Natural killer cell (primary cell): ENCODE measurements at regions not wholly inside any gene's neighbourhood (a gene's known extent, or its start where the extent isn't known, plus 50 kb on each side); places are given as distances from the start of the nearest gene placed in this dataset.
"Not testable (repeated sequence)": the region's sequence is repeated elsewhere in the genome, so short reads cannot be mapped to it uniquely, and the experiment has no call there.

Experiments used
- ATAC-seq, 3 donors: fragments of 150-1000 bp in 2 of 3; fragments of 200-7000 bp in 1 of 3; cut with Tn5 transposase; 1 replicate in 1 of 3; 2 replicates in 2 of 3; pipeline ENCODE4 v1.10.0; 2021; ENCODE audit warnings: mild to moderate bottlenecking in 2 of 3, moderate library complexity in 2 of 3
- DNase-seq, 2 donors: peaks; one replicate each; pipeline versions ENCODE4 v3.0.0 to v3.0.0-alpha.2; 2013 to 2021; ENCODE audit warnings: mixed read lengths in 1 of 2
- H3K27ac ChIP-seq: one replicate; pipeline ENCODE4 v1.5.1; 2013; ENCODE audit warnings: mild to moderate bottlenecking, low read length
- H3K27me3 ChIP-seq: one replicate; pipeline ENCODE4 v1.6.1; 2013; ENCODE audit warnings: low read length; ENCODE audit not compliant: control insufficient read depth, insufficient read depth
- H3K36me3 ChIP-seq: one replicate; pipeline ENCODE4 v1.6.1; 2013; ENCODE audit warnings: low read length; ENCODE audit not compliant: control insufficient read depth, insufficient read depth
- H3K4me1 ChIP-seq: one replicate; pipeline ENCODE4 v1.6.1; 2013; ENCODE audit warnings: low read length; ENCODE audit not compliant: control insufficient read depth, insufficient read depth
- H3K4me3 ChIP-seq: one replicate; pipeline ENCODE4 v1.5.1; 2013; ENCODE audit warnings: low read length
- H3K9me3 ChIP-seq: one replicate; pipeline ENCODE4 v1.6.1; 2013; ENCODE audit warnings: low read length; ENCODE audit not compliant: control insufficient read depth, insufficient read depth
- H3K27ac Mint-ChIP-seq, 2 donors: one replicate each; pipeline ENCODE4 v1.8.0; 2022; ENCODE audit warnings: mild to moderate bottlenecking in 2 of 2, mixed read lengths in 2 of 2, moderate library complexity in 1 of 2
- H3K27me3 Mint-ChIP-seq, 2 donors: one replicate each; pipeline ENCODE4 v1.8.0; 2022; ENCODE audit warnings: low read depth in 2 of 2, mixed read lengths in 2 of 2
- H3K36me3 Mint-ChIP-seq: one replicate; pipeline ENCODE4 v1.8.0; 2022; ENCODE audit warnings: mixed read lengths
- H3K4me1 Mint-ChIP-seq, 2 donors: one replicate each; pipeline ENCODE4 v1.8.0; 2022; ENCODE audit warnings: mixed read lengths in 2 of 2
- H3K4me3 Mint-ChIP-seq: one replicate; pipeline ENCODE4 v1.8.0; 2022; ENCODE audit warnings: mild to moderate bottlenecking, moderate library complexity, mixed read lengths
- H3K9me3 Mint-ChIP-seq, 2 donors: one replicate each; pipeline ENCODE4 v1.8.0; 2022; ENCODE audit warnings: mixed read lengths in 2 of 2
- CTCF ChIP-seq: fragments of 200-600 bp; IDR thresholded peaks from one replicate; pipeline ENCODE4 v1.8.0; 2022; ENCODE audit warnings: antibody characterized with exemption
- WGBS: methylation state at CpG from one replicate; pipeline ENCODE4 v1.1.7; 2013; ENCODE audit warnings: missing lambda C conversion rate; ENCODE audit not compliant: insufficient coverage; 5-methylcytosine and 5-hydroxymethylcytosine counted together
- intact Hi-C: fragments of 100-400 bp; cut with micrococcal nuclease; formaldehyde crosslinking; loops from one replicate; pipeline ENCODE4 v1.14.2; 2022

- no peaks in the 10 kb centered on the region for H3K9me3 ChIP-seq
- no peaks in the 10 kb centered on the region for H3K4me1 Mint-ChIP-seq
- no peak overlapping the region for H3K27ac Mint-ChIP-seq
- no peak for TF ChIP-seq CTCF
- H3K4me3 ChIP-seq = no peak overlapping the region
- DNase-seq (no peak), ATAC-seq (no peak)
- H3K4me3 Mint-ChIP-seq = no peak overlapping the region
- H3K4me1 ChIP-seq = no peaks in the 10 kb centered on the region
- intact Hi-C loops = no loop called here
- no peaks in the 10 kb centered on the region for H3K9me3 Mint-ChIP-seq
- H3K36me3 Mint-ChIP-seq = no peaks in the 10 kb centered on the region
- H3K36me3 ChIP-seq = no peaks in the 10 kb centered on the region
- H3K27me3 Mint-ChIP-seq = peaks cover 8% of the 10 kb centered on the region in 2 donors
- no peaks in the 10 kb centered on the region for H3K27me3 ChIP-seq
- H3K27ac ChIP-seq = no peak overlapping the region
- WGBS = 100% methylated on average over 5 of the region's 6 CpGs
Measured at GRCh38 chr1:65082346-65083040, 65.5 kb upstream of the AK4 start.

GRCh38 chr1:65083263-65083896 lies 64.6 kb upstream of the AK4 start:
- Histone ChIP-seq H3K27me3 (no peaks in the 10 kb centered on the region), H3K9me3 (no peaks in the 10 kb centered on the region), H3K27ac (no peak overlapping the region), H3K36me3 (no peaks in the 10 kb centered on the region), H3K4me3 (no peak overlapping the region), H3K4me1 (no peaks in the 10 kb centered on the region)
- H3K27ac Mint-ChIP-seq = no peak overlapping the region
- DNase-seq (no peak), ATAC-seq (no peak)
- peaks cover 8% of the 10 kb centered on the region in 2 donors for H3K27me3 Mint-ChIP-seq
- H3K9me3 Mint-ChIP-seq = no peaks in the 10 kb centered on the region
- no peak overlapping the region for H3K4me3 Mint-ChIP-seq
- WGBS = 77% methylated on average over 4 of the region's 4 CpGs
- intact Hi-C loops = no loop called here
- no peaks in the 10 kb centered on the region for H3K36me3 Mint-ChIP-seq
- no peaks in the 10 kb centered on the region for H3K4me1 Mint-ChIP-seq
- TF ChIP-seq CTCF = no peak

- no peaks in the 10 kb centered on the region for H3K4me1 ChIP-seq
- no peaks in the 10 kb centered on the region for H3K9me3 ChIP-seq
- peaks cover 6 to 7% of the 10 kb centered on the region in 2 donors for H3K27me3 Mint-ChIP-seq
- H3K27ac Mint-ChIP-seq = no peak overlapping the region
- H3K27me3 ChIP-seq = no peaks in the 10 kb centered on the region
- no peak for DNase-seq
- H3K9me3 Mint-ChIP-seq = no peaks in the 10 kb centered on the region
- H3K36me3 ChIP-seq = no peaks in the 10 kb centered on the region
- H3K4me1 Mint-ChIP-seq = no peaks in the 10 kb centered on the region
- H3K27ac ChIP-seq = no peak overlapping the region
- no peak overlapping the region for H3K4me3 Mint-ChIP-seq
- 100% methylated on average over 1 of the region's 2 CpGs for WGBS
- no peak for ATAC-seq
- no peak for TF ChIP-seq CTCF
- intact Hi-C loops = no loop called here
- H3K4me3 ChIP-seq = no peak overlapping the region
- H3K36me3 Mint-ChIP-seq = no peaks in the 10 kb centered on the region
Measured at GRCh38 chr1:65084066-65084465, 63.9 kb upstream of the AK4 start.

GRCh38 chr1:65087519-65087918 lies 60.5 kb upstream of the AK4 start:
- H3K36me3 Mint-ChIP-seq, H3K4me1 Mint-ChIP-seq, H3K4me1 ChIP-seq: not testable (repeated sequence)

More at GRCh38 chr1:65087519-65087918, 60.5 kb upstream of the AK4 start:
- H3K27me3 ChIP-seq, H3K9me3 Mint-ChIP-seq, H3K27ac ChIP-seq, ATAC-seq, H3K9me3 ChIP-seq, H3K27ac Mint-ChIP-seq, H3K4me3 Mint-ChIP-seq, H3K27me3 Mint-ChIP-seq, DNase-seq, intact Hi-C loops, H3K4me3 ChIP-seq, H3K36me3 ChIP-seq: not testable (repeated sequence)
